K562 (cell line): ENCODE measurements at regions not wholly inside any gene's neighbourhood (a gene's known extent, or its start where the extent isn't known, plus 50 kb on each side); places are given as distances from the start of the nearest gene placed in this dataset.

Experiments
- BACH1 ChIP-seq: fragments of 200-800 bp; sonication (Bioruptor generic); IDR thresholded peaks from 2 replicates; pipeline ENCODE4 v1.6.1; 2016; ENCODE audit warnings: missing genetic modification characterization, missing compliant biosample characterization
- CBX8 ChIP-seq: fragments of 200-600 bp; sonication (generic); IDR thresholded peaks from 2 replicates; pipeline ENCODE4 v1.6.1; 2012; ENCODE audit warnings: borderline replicate concordance, mixed run types, low read depth, mild to moderate bottlenecking, moderate library complexity, mixed read lengths, low read length, control low read depth, inconsistent platforms; ENCODE audit not compliant: poor library complexity, severe bottlenecking; ENCODE audit errors: extremely low read depth
- DMBX1 ChIP-seq: fragments of 250-450 bp; sonication (Bioruptor Pico); IDR thresholded peaks from 2 replicates; pipeline ENCODE4 v1.8.0; 2022; ENCODE audit warnings: inconsistent platforms, mild to moderate bottlenecking, moderate library complexity, borderline replicate concordance
- MEF2A ChIP-seq: IDR thresholded peaks from 2 replicates; pipeline ENCODE4 v1.6.1; 2011; ENCODE audit warnings: low read depth, mild to moderate bottlenecking, low read length, moderate library complexity; ENCODE audit not compliant: control insufficient read depth
- RB1 ChIP-seq: fragments of 450-650 bp; IDR thresholded peaks from 2 replicates; pipeline ENCODE4 v1.6.1; 2017; ENCODE audit warnings: low read depth, mild to moderate bottlenecking
- SIN3A ChIP-seq, 2 experiments: fragments of 150-350 bp in 1 of 2; IDR thresholded peaks; 2 replicates each; pipeline ENCODE4 v1.6.1; 2011 to 2016; ENCODE audit warnings: borderline replicate concordance in 2 of 2, low read depth in 2 of 2, low read length in 2 of 2, mild to moderate bottlenecking in 2 of 2, moderate library complexity in 2 of 2; ENCODE audit not compliant: control insufficient read depth in 1 of 2
- TARDBP ChIP-seq: fragments of 450-650 bp; IDR thresholded peaks from 2 replicates; pipeline ENCODE4 v1.6.1; 2016
- THRAP3 ChIP-seq: fragments of 450-650 bp; IDR thresholded peaks from 2 replicates; pipeline ENCODE4 v1.6.1; 2016; ENCODE audit warnings: mild to moderate bottlenecking, inconsistent platforms, borderline replicate concordance
- ZNF133 ChIP-seq: fragments of 250-450 bp; sonication (Bioruptor Pico); IDR thresholded peaks from 2 replicates; pipeline ENCODE4 v1.4.0; 2020; ENCODE audit warnings: mild to moderate bottlenecking
- ZNF212 ChIP-seq: fragments of 450-650 bp; formaldehyde crosslinking; IDR thresholded peaks from 2 replicates; pipeline ENCODE4 v1.4.0; 2020; ENCODE audit warnings: mild to moderate bottlenecking
- TF ChIP-seq, protein P1 (sequence below): sonication (generic); formaldehyde crosslinking; IDR thresholded peaks from 2 replicates; pipeline ENCODE4 v1.8.1; 2023; ENCODE audit warnings: mild to moderate bottlenecking, missing genetic modification reagents
- TF ChIP-seq, protein P2 (sequence below): fragments of 200-800 bp; sonication (Bioruptor generic); IDR thresholded peaks from 2 replicates; pipeline ENCODE4 v1.6.1; 2016; ENCODE audit warnings: missing genetic modification characterization, missing compliant biosample characterization
- TF ChIP-seq, protein P3 (sequence below): sonication (generic); formaldehyde crosslinking; IDR thresholded peaks from 2 replicates; pipeline ENCODE4 v1.8.1; 2023; ENCODE audit warnings: mild to moderate bottlenecking, missing genetic modification reagents, moderate library complexity
- TF ChIP-seq, protein P4 (sequence below): fragments of 250-450 bp; sonication (Bioruptor Pico); IDR thresholded peaks from 2 replicates; pipeline ENCODE4 v1.6.1; 2021; ENCODE audit warnings: mild to moderate bottlenecking

DNA sequence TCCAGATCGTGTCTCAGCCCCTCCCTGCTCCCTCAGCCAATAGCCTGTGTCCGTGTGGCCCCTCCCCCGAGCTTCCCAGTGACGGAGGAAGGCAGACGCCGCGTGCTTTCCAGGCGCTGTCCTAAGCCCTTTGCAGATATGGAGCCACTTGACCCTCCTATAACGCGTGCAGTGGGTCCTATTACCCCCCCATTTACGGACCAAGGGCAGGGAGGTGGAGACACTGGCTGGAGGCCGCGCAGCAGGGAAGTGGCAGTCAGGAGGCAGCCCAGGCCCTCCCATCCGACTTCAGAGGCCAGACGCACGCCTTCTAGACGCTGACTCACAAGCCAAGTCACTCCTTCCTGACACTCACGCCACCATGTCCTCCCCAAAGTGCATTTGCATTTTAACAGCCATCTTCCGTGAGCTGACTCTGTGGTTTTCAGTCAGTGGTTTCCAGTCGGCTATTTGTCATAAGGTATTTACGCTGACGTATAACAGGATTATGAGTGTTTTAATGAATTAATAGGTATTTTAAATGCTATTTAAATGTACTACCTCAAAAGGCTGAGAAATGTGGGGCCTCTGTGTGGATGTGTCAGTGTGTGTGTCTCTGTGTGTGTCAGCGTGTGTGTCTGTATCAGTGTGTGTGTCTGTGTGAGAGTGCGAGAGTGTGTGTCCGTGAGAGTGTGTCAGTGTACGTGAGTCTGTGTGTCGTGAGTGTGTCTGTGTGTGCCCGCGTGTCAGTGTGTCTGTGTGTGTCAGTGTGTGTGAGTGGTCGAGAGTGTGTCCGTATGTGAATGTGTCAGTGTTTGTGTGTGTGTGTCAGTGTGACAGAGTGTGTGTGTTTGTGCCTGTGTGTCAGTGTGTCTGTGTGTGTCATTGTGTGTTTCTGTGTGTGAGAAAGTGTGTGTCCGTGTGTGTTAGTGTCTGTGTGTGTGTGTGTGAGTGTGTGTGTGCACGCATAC is 92.0 kb upstream of the INSIG1 start (continued):
- TF ChIP-seq, protein P1, sequence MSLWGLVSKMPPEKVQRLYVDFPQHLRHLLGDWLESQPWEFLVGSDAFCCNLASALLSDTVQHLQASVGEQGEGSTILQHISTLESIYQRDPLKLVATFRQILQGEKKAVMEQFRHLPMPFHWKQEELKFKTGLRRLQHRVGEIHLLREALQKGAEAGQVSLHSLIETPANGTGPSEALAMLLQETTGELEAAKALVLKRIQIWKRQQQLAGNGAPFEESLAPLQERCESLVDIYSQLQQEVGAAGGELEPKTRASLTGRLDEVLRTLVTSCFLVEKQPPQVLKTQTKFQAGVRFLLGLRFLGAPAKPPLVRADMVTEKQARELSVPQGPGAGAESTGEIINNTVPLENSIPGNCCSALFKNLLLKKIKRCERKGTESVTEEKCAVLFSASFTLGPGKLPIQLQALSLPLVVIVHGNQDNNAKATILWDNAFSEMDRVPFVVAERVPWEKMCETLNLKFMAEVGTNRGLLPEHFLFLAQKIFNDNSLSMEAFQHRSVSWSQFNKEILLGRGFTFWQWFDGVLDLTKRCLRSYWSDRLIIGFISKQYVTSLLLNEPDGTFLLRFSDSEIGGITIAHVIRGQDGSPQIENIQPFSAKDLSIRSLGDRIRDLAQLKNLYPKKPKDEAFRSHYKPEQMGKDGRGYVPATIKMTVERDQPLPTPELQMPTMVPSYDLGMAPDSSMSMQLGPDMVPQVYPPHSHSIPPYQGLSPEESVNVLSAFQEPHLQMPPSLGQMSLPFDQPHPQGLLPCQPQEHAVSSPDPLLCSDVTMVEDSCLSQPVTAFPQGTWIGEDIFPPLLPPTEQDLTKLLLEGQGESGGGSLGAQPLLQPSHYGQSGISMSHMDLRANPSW (CRISPR knock-in tag), result peak; percentile 93; the same call in 1 of the 2 replicates
- TF ChIP-seq ZNF212 (CRISPR knock-in tag) (no peak), CBX8 (no peak), SIN3A (IDR thresholded peaks at IDR 0.05; ENCODE audit: borderline replicate concordance in 2 of 2, control insufficient read depth in 1 of 2, low read depth in 2 of 2, low read length in 2 of 2) (0 out of 4 replicates have a peak, but pooled peaks of 1 of the 2 experiments have one; percentile 28), THRAP3 (peak; percentile 100), DMBX1 (CRISPR knock-in tag) (no peak), MEF2A (0 out of 2 replicates have a peak, but pooled peaks have one; percentile 30), ZNF133 (no peak), RB1 (peak; percentile 42; the same call in 1 of the 2 replicates), TARDBP (peak; percentile 91), BACH1 (tag) (peak; percentile 88)
- TF ChIP-seq, protein P2, sequence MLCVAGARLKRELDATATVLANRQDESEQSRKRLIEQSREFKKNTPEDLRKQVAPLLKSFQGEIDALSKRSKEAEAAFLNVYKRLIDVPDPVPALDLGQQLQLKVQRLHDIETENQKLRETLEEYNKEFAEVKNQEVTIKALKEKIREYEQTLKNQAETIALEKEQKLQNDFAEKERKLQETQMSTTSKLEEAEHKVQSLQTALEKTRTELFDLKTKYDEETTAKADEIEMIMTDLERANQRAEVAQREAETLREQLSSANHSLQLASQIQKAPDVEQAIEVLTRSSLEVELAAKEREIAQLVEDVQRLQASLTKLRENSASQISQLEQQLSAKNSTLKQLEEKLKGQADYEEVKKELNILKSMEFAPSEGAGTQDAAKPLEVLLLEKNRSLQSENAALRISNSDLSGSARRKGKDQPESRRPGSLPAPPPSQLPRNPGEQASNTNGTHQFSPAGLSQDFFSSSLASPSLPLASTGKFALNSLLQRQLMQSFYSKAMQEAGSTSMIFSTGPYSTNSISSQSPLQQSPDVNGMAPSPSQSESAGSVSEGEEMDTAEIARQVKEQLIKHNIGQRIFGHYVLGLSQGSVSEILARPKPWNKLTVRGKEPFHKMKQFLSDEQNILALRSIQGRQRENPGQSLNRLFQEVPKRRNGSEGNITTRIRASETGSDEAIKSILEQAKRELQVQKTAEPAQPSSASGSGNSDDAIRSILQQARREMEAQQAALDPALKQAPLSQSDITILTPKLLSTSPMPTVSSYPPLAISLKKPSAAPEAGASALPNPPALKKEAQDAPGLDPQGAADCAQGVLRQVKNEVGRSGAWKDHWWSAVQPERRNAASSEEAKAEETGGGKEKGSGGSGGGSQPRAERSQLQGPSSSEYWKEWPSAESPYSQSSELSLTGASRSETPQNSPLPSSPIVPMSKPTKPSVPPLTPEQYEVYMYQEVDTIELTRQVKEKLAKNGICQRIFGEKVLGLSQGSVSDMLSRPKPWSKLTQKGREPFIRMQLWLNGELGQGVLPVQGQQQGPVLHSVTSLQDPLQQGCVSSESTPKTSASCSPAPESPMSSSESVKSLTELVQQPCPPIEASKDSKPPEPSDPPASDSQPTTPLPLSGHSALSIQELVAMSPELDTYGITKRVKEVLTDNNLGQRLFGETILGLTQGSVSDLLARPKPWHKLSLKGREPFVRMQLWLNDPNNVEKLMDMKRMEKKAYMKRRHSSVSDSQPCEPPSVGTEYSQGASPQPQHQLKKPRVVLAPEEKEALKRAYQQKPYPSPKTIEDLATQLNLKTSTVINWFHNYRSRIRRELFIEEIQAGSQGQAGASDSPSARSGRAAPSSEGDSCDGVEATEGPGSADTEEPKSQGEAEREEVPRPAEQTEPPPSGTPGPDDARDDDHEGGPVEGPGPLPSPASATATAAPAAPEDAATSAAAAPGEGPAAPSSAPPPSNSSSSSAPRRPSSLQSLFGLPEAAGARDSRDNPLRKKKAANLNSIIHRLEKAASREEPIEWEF (CRISPR knock-in tag), result peak; percentile 52; the same call in 1 of the 2 replicates
- TF ChIP-seq, protein P3, sequence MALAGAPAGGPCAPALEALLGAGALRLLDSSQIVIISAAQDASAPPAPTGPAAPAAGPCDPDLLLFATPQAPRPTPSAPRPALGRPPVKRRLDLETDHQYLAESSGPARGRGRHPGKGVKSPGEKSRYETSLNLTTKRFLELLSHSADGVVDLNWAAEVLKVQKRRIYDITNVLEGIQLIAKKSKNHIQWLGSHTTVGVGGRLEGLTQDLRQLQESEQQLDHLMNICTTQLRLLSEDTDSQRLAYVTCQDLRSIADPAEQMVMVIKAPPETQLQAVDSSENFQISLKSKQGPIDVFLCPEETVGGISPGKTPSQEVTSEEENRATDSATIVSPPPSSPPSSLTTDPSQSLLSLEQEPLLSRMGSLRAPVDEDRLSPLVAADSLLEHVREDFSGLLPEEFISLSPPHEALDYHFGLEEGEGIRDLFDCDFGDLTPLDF, result peak; percentile 91
- TF ChIP-seq, protein P4, sequence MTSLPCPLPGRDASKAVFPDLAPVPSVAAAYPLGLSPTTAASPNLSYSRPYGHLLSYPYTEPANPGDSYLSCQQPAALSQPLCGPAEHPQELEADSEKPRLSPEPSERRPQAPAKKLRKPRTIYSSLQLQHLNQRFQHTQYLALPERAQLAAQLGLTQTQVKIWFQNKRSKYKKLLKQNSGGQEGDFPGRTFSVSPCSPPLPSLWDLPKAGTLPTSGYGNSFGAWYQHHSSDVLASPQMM (CRISPR knock-in tag), result no peak
